Retinal pigment epithelial cell (primary cell): ENCODE measurements at regions not wholly inside any gene's neighbourhood (a gene's known extent, or its start where the extent isn't known, plus 50 kb on each side); places are given as distances from the start of the nearest gene placed in this dataset.
A peak's percentile ranks its signal among the peaks of the same experiment; 100 is the strongest.
"Not testable (repeated sequence)": the region's sequence is repeated elsewhere in the genome, so short reads cannot be mapped to it uniquely, and the experiment has no call there.

Experiments used
- DNase-seq: peaks from one replicate; pipeline ENCODE4 v3.0.0-alpha.2; 2010; ENCODE audit warnings: low read depth
- H3K4me3 ChIP-seq: 2 replicates; pipeline ENCODE4 v1.5.1; 2011; ENCODE audit warnings: mild to moderate bottlenecking, low read length, control low read depth, moderate library complexity
- TF ChIP-seq, protein P1 (sequence below): conservative IDR thresholded peaks from 2 replicates; pipeline ENCODE4 v1.5.1; 2011; ENCODE audit warnings: low read depth, low read length, control low read depth, inconsistent platforms

DNA sequence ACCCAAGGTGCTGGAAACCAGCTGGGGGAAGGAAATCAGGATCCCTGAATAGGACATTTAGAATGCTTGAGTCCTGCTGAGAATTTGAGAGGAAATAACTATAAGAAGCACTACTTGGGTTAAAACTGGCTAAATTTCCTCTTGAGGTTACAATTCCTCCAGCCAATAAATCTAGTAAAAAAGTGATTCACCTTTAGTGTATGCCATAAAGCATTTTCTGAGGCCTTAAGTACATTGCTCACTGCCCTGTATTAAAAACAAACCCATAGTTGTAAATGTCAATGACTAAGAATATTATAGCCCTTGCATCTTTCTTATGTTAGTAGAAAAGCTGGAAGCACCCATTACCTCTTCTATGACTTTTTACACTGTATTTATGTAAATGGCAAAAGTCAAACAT is 634.7 kb upstream of the ARRDC3 start:
- TF ChIP-seq, protein P1, sequence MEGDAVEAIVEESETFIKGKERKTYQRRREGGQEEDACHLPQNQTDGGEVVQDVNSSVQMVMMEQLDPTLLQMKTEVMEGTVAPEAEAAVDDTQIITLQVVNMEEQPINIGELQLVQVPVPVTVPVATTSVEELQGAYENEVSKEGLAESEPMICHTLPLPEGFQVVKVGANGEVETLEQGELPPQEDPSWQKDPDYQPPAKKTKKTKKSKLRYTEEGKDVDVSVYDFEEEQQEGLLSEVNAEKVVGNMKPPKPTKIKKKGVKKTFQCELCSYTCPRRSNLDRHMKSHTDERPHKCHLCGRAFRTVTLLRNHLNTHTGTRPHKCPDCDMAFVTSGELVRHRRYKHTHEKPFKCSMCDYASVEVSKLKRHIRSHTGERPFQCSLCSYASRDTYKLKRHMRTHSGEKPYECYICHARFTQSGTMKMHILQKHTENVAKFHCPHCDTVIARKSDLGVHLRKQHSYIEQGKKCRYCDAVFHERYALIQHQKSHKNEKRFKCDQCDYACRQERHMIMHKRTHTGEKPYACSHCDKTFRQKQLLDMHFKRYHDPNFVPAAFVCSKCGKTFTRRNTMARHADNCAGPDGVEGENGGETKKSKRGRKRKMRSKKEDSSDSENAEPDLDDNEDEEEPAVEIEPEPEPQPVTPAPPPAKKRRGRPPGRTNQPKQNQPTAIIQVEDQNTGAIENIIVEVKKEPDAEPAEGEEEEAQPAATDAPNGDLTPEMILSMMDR: no peak
- DNase-seq: peak; percentile 22
- H3K4me3 ChIP-seq: no peak overlapping the region

DNA sequence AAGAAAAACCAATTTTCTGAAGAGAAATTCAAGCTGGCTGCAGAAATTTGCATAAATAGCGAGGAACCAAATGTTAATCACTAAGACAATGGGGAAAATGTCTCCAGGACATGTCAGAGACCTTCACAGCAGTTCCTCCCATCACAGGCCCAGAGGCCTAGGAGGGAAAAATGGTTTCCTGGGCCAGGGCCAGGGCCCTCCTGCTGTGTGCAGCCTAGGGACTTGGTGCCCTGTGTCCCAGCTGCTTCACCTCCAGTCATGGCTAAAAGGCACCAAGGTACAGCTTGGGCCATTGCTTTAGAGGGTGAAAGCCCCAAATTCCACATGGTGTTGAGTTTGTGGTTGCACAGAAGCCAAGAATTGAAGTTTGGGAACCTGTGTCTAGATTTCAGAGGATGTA is 628.7 kb upstream of the ARRDC3 start:
- not testable (repeated sequence) for DNase-seq, H3K4me3 ChIP-seq

DNA sequence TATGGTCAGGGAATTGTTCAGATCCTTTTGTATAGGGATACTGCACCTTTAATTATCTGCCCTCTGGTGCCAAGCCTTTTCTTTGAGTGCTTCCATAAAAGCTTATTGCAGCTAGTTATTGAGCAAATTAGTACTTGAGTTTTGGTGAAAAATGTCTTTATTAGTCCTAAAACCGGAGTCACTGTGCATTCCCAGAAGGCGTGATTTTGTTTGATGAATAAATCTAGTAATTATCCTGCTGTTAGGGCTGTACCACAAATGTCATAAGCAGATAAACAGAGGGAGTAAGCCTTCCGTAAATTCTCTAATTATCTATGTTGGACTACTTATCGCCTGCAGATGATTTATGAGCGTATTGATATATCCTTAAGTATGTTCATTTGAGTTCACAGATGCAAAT is 620.7 kb upstream of the ARRDC3 start:
- TF ChIP-seq, protein P1: no peak
- DNase-seq: no peak
- H3K4me3 ChIP-seq: no peak overlapping the region

DNA sequence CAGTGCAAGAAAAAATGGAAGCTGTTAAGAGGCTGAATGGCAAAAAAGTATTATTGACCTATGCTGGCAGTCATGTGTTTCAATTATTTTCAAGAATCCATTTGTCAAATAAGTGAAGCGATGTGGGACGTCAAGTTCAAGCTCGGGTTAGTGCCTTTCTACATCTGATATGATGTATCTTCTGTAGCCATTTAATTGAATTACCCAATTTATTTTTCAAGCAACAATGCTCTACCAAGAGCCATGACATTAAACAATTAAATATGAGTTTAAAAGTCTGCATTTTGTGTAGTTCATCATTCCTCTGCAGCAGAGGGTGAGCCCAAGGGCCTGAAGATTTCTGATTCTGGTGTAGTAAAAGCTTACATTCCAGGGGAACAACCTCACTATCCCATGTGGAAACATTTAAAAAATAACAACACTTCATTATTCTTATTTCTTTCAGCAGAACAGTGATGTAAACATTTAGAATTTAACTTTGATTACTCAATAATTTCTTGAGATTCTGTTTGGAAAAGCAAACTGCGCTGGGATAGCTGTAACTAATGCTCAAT is 619.7 kb upstream of the ARRDC3 start:
- DNase-seq: no peak
- TF ChIP-seq, protein P1: no peak
- H3K4me3 ChIP-seq: no peak overlapping the region

DNA sequence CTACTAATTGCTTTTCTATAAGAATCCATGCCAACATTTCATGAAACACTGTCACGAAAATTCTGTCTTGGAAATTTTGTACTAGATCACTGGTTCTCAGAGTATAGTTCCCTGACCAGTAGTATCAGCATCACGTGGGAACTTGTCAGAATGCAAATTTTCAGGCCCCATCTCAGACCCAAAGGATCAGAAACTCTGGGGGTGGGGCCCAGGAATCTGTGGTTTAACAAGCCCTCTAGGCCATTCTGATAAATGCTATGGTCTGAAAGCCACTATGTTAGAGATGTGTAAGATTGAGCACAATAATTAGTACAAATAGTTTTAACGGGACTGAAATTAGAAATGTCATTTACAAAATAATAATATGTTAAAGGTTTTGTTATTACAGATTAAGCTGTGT is 615.7 kb upstream of the ARRDC3 start:
- TF ChIP-seq, protein P1: no peak
- DNase-seq: no peak
- H3K4me3 ChIP-seq: no peak overlapping the region

DNA sequence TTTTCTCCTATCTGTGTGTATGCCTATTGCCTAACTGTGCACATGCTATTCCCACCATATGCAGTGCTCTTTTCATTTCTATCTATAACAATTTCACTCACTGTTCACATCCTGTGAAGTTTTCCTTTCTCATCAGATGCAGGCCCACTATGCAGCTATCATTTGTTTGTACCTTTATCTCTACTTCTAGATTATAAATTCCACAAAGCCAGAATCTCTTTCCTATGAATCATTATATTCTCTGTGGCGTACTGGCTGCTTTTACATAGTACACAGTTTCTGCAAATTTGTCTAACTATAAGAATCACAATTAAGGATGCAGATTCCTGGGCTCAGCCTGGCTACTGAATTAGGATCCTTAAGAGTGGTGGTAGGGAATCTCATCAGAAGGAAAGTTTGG is 600.8 kb upstream of the ARRDC3 start:
- H3K4me3 ChIP-seq: no peak overlapping the region
- TF ChIP-seq, protein P1: no peak
- no peak for DNase-seq

DNA sequence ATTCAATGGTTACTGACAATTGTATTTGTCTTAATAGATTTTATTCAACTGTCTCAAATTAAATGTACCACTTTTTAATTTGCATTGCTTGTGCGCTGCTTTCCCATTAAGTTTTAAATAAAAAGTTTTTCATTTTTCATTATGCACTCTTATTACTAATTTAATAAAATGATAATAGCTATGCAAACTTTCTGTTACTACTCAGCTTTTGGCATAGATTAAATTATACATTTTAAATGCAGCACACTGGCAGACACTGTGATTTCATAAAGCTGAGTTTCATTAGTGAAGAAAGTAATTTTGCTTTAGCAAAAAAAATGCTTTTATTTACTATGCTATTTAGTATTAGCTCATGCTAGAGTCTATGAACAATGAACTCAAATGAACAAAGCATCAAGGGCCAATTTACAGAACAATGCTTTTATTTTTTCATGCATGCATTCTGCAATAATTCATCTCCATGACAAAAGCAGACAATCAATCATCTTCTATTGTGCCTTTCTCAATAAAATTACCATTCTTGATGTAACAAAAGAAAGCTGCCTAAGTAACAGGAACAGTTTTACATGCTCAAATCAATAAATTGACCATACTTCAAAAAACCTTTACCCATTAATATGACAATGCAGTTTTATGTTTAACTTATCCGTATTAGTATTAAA is 595.2 kb upstream of the ARRDC3 start:
- no peak overlapping the region for H3K4me3 ChIP-seq
- TF ChIP-seq, protein P1: no peak
- DNase-seq: no peak
